GM21381 (cell line): ENCODE measurements at regions not wholly inside any gene's neighbourhood (a gene's known extent, or its start where the extent isn't known, plus 50 kb on each side); places are given as distances from the start of the nearest gene placed in this dataset.
"Not testable (repeated sequence)": the region's sequence is repeated elsewhere in the genome, so short reads cannot be mapped to it uniquely, and the experiment has no call there.

Experiments
- ATAC-seq: cut with Tn5 transposase; IDR thresholded peaks from one replicate; pipeline ENCODE4 v1.9.1; 2021; ENCODE audit warnings: mild to moderate bottlenecking, moderate library complexity; ENCODE audit not compliant: unreplicated experiment

DNA sequence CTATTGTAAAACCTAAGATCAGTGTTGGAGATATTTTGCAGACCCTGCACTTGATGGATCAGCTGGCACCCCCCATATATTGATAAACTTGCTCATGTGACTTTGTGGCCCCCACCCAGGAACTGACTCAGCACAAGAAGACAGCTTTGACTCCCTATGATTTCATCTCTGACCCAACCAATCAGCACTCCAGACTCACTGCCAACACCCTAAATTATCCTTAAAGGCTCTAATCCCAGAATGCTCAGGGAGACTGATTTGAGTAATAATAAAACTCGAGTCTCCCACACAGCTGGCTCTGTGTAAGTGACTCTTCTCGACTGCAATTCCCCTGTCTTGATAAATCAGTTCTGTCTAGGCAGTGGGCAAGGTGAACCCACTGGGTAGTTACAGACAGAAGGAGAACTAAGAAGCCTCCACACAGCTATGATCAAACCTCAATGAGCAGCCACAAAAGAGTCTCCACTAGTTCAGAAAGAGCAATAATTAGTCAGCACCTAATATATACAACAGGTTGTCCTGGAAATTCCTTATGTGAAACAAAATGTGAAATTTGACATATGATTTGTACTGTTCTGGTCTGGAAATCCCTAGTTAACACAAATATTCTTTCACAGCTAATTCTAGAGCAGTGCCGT is 52.2 kb downstream of the ACTL7B start:
- ATAC-seq, result no peak

DNA sequence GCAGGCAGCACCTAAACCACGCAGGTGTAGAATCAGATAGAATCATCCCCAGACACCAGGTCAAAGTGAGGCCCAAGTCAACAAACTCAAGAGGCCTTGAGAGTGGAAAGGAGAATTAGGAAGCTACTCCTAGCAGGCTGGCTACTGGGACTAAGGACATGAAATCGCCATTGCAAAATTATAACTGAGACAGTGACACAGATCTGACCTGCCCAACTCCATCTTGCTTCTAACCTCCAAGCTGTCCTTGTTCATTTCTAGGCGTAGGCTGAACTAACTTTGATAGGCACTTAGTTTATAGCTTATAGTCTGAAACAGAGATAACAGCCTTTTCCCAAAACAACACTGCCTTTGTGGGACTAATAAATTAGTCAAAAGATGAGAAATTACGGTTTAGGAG is 52.8 kb downstream of the ACTL7B start:
- no peak for ATAC-seq

DNA sequence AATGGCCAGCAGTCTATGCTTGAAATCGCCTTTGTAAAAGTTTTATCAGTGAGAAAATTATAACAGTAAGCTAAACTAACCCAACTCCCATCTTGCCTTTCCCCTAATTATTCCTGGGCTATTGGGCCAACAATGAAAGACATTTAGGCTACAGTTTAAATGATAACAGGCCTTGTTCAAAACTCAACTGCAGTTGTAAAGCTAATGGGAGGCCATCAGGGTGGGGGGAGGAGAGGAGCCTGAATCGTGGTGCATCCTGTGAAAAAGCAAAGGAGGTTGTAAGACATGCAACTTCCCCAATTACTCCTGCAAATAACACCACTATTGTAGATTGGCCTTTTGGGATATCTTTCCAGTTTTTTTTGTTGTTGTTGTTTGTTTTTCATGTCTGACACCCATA is 53.8 kb downstream of the ACTL7B start:
- no peak for ATAC-seq

DNA sequence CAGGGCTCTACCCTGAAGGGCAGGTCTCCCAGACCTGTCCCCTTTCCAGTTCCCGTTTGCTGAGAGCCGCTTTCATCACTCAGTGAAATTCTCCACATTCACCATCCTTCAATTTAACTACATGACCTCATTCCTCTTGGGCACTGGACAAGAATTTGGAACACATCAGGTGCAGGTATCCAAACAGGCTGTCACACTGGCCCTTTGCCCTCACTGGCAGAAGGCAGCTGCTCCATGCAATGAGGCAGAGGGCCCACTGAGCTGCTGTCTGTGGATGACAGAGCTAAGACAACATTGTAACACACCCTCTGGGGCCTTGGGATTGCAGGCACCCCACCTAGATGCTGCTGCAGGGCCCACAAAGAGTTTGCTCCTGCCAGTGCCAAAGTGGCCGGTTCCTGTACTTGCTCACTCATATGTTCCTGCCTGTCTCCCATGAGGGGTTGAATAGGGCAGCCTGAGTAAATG is 55.1 kb downstream of the ACTL7B start:
- ATAC-seq, result no peak

DNA sequence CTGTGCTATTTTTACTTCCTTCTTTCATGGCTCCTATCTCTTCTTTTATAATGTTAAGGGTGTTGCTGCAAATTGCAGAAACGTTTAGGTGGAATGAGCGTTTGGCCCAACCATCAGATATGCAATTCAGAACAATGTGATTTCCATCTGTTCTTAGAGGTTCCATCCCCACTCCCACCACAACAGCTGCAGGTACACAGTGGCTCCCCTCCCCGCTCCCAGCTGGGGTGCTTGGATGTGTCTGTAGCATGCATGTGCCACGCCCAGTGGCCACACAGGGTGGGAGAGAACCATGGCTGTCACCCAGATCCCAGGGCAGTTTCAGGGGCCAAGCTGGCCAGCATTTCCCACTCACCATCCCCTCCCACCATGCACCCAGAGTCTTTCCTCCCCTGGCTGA is 62.2 kb downstream of the ACTL7B start:
- ATAC-seq, result no peak

DNA sequence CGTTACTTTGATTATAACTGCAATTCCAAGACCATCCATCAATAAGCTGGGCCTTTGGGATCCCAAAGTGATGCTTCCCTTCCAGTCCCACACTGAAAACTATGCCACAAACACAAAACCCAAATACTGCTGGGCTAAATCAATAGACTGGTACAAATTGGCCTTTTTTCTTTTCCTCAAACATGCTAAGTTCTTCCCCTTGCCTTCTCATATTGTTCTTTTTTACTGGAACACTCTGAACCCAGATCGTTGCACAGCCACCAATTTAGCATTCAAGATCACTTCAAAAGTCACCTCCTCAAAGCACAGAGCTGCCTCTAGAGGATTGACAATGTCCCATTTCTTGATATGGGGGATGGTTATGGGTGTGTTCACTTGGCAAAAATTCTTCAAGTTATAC is 66.0 kb downstream of the ACTL7B start:
- no peak for ATAC-seq

DNA sequence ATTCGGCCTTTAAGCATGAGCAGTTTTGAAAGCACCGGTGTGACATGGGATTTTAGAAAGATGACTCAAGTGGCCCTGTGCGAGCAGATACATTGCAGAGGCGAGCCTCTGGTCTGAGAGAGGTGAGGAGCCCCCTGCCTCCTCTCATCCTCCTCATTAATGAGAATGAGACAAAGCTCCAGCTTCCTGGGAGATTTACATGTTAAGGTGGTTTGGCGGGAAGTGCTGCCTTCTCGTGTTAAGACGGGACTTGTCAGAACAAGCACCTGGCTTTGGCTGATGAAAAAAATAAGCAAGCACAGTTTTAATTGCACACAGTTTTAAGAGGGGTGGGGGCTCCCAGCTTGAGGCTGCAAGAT is 68.1 kb downstream of the ACTL7B start:
- no peak for ATAC-seq

DNA sequence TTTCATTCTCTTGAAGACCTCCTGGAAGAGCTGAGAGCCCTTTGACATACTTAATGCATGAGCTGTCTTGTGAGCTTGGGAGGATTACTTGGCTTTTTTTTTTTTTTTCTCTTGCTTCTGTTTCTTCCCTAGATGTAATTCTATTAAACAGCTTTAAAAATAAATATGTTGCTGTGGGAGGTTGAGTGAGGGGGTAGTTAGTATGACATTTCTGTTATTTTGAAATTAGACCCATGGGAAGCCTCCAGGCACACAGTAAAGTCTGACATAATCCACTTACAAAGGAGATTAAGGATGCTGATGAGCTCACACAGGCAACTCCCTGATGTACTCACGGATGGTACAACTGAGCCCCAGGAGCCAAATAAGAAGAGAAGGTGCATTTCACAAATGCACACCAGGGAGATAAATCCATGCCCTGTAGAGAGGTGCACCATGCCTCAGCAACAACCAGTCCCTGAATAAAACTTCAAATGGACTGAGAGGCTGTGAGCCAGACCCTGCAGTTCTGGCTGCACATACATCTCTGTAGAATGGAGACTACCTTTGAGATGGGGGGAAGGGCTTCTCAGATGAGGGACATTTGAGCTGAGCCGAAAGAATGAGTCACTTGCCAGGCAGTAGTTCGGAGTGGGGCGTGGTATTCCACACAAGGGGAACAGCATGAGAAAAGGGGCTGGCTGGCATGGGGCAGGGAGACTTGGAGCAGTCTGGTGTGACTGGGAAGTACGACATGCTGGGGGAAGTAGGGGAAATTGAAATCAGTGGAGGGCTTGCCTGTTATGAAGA is 68.7 kb downstream of the ACTL7B start:
- ATAC-seq, result no peak

DNA sequence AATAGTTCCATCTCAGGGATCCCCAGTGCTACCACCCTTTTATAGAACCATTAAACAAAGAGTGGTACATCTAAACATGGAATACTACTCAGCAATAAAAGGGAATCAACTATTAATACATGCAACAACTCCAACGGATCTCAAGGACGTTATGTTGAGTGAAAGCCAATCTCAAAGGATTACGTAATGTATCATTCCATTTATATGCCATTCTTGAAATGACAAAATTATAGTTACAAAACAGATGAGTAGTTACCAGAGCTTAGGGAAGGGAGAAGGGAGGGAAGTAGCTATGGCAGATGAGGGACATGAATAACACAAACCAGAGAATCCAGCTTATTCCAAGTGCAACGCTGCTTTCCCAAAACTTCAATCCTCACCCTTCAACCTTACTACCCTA is 69.5 kb downstream of the ACTL7B start:
- no peak for ATAC-seq

DNA sequence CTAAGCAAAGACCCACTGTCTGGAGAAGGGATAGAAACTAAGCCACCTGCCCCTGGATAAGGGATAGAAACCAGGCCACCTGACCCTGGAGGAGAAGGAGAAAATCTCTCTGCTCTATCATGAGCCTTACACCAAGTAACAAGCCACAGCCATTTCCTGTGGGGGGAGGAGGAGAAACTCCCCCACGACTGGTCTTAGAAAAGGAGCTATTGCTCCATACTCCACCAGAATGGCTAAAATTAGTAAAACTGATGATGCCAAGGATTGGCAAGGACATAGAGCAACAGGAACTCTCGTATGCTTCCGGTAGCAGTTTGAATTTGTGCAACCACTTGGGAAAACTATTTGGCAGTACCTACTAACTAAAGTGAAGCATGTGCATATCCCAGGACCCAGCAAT is 70.8 kb downstream of the ACTL7B start:
- no peak for ATAC-seq

DNA sequence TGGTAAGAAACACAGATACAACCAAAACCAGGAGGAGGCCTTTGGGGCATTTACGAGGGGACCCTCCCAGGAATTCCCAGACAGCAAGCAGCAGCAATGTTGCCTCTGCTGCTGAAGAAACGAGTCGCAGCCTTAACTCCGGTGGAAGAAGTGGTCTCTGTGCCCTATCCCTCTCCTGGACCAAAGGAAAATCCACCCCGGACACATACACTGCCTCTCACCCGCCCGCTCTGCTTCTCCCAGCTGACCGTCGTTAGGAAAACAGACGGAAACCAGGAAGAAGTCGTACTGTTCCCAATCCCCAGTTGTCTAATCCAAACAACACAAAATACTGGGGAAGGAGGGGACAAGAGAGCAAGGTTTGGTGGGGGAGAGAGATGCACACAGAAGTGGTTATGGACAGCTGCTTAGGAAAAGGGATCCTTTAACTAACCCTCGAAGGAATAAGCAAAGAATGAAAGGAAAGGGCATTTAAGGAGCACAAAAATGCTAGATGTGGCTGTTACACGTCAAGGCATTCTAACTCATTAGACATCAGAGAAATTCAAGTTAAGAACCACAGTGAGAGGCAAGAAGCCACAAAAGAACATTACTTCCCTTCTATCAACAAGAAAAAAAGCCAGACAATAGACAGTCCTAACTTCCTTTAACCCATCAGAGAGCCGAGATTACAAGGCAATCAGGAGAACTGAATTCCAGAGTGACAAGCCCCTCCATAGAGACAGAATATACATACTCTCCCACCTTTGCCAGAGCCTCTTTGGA is 71.9 kb downstream of the ACTL7B start:
- ATAC-seq, result no peak

DNA sequence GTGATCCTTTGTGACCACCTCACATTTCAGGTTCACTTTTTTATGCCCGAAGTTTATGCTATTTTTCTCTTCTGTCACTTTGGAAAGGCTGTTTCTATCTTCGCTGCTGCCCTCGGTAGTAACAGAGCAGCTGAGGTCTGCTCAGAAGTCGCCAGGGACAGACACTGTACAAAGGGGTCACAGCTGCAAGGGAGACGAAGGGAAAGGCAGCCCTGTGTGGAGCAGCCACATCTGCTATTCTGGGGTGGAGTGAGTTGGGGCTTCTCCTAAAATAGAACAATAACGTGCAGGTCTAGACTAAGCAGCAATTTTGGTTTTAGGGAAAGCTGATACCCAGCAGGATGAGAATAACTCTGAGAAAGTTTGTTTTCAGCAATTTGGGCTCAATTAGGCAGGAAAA is 72.5 kb downstream of the ACTL7B start:
- ATAC-seq, result no peak

DNA sequence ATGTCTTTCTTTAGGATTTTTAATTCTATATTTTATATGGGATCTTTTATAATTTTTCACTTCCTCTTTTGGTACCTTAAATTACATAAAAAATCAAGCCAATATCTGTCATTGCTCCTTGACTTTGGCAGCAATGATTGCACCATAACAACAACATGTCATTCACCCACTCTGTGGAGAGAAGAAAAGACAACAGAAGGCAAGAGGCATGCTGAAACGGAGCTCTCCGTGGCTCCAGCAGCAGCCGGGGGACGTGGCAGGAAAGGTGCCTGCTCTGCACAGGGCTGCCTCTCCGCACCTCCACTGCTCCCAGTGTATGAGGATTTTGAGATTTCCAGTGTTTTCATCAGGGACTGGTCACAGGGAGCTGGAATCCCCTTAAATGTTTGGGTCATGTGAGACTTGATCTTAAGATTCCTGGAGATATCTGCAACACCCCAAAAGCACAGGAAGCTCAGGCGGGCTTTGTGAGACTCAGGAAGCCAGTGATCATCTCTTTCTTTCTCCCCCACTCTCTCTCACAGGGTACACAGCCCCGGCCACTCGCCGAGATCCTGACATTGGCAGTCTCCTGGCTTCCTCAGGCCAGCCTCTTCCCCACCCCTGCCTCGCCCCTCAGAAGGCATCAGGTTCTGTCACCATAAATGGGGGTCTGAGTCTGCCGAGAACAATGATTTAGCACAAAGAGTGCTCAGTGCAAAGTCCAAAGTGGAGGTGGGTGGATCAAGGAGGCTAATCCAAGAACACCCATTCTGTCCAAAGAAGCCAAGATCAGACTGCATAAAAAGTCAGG is 74.6 kb downstream of the ACTL7B start:
- no peak for ATAC-seq

DNA sequence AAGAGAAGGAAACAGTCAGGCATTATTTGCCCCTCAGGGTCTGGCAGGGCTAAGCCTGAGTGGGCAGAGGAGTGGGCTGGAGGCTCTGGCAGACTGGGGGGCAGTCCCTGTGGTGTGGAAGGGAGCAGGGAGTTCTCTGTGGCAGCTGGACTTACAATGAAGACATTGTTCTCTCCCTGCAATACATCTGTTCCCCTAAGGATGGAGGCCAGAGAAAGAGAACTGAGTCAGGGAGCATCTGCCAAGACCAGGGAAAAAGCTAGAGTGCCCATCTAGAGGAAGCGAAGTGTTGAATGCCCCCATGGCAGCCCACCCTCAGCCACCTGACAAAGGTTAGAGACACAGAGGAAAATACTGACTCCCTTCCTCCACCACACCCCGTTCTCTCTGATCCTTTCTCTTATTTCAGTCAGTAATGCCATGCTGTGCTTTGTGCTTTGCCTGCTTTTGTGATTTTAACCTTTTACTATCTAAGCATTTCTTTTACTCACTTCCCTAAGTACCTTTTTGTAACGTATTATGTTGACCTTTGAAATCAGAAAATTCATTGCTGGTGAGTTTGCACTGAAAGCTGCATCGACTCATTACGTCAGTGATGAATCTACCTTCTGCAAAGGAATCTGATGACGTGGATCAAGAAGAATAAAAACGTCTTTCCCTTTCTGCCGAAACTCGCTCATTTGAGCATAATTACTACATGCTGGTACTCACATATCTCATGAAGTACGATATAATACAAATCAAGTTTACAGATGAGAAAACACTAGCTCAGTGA is 76.0 kb downstream of the ACTL7B start:
- ATAC-seq, result no peak

DNA sequence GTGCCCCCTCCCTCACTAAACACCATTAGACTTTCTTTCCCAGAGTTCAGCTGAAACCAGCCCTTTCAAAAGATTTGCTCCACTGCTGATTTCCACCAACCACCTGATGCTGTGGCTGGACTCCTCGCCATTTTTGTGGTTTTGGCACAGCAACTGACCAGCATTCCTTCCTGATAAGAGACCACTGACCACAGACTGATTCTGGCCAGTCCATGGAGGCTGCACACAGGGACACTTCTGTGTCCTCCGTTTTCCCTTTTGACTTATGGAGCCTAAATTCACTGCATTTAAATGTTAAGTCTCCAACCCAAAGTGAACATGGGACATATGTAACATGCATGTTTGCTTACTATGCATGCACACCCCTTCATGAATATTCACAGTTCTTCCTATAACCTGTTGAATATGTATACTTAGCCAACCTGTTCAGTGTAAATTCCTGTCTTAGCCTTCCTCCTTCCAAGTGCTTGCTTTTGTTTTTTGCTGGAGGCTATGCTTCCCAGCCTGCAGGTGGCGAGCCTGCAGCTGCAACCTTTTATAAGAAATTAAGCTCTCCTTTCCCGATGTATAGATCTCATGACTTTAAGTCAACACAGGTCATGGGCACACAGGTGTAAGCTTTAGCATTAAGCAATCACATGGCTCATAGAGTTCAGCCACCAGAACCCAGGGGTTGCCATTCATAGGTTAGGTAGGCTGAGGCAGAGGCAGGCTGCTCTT is 78.7 kb downstream of the ACTL7B start:
- ATAC-seq, result no peak

DNA sequence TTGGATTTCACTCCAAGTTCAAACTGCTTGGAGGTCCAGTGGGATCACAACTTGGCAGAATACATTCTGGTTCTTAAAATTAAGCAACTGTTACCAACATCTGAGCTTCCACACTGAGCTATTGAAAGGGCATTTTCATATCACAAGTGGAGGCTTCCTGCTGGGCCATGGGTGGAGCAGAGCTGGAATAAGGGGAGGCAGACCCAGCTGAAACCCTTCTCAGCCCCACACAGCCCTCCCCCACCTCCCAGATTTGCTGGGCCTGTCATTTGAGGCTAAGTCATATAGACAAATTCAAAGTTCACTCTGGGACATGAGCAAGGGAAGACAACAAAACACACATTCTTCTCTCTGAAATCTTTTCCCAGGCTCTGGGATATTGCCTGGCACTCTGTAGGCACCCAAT is 79.9 kb downstream of the ACTL7B start:
- no peak for ATAC-seq

DNA sequence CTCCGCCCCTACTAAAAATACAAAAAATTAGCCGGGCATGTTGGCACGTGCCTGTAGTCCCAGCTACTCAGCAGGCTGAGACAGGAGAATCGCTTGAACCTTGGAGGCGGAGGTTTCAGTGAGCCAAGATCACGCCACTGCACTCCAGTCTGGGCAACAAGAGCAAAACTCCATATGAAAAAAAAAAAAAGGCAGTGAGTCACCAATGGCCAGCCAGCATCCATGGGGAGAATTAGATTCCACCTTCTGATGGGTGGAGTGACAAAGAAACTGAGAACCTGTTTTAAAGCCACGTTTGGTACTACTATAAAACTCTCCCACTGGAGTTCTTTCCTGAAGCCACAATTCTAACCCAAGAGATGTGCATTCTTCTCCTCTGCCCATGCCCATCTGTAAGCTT is 81.7 kb downstream of the ACTL7B start:
- ATAC-seq, result not testable (repeated sequence)

DNA sequence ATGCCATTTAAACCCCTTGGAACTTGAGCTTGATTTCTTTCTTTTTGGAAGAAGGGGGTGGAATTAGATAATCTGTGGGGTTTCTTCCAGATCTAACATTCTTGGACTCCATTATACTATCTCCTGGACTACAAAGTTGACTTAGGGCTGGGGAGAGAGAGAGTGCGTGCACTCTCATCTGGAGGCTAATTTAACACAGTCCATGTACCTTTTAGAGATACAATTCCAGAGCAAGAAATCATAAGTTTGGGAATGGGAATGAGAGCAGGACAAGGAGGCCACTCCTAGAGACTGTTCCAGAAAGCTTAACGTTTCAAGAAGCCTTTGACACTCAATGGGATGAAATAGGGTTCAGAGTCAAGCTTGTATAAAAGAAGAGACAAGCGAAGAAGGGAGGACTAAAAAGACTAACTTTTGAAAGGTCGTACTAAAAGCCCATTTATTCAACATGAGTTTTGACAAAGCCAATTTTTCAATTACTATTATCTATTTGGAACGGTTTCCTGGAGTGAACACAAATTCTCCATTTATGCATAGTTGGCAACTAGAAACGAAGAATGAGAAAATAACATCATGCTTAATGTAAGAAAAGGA is 83.4 kb downstream of the ACTL7B start:
- ATAC-seq, result no peak

DNA sequence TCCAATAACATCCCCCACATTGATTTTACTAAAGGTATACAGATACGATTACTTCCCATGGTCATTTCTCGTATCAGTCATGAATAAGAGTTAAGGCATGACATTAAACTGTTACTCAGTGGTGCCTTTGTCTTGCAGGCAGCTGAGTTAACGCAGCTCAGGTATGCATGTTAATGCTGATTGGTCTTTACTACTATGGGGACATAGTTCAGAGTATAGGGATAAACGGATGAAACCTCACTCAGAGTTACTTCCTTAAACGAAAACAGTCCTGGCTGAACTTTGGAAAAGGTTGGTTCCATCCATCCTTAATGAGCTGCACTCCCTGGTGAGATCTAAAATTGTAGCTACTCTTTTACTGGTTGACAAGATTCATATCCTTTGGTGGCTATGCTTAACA is 87.0 kb downstream of the ACTL7B start:
- no peak for ATAC-seq
